Neural cell (in vitro differentiated cells): ENCODE measurements at regions not wholly inside any gene's neighbourhood (a gene's known extent, or its start where the extent isn't known, plus 50 kb on each side); places are given as distances from the start of the nearest gene placed in this dataset.

Experiments used
- H2AFZ ChIP-seq: fragments of 200-600, 300-800 bp; sonication (generic), shearing (Covaris generic); 2 replicates; pipeline ENCODE4 v1.6.0; 2014; ENCODE audit warnings: low read depth, mild to moderate bottlenecking, antibody characterized with exemption, low read length, moderate library complexity
- H3F3A ChIP-seq: fragments of 200-600 bp; shearing (Covaris generic); 2 replicates; pipeline ENCODE4 v1.6.1; 2016; ENCODE audit warnings: mild to moderate bottlenecking, moderate library complexity, mixed read lengths, antibody characterized with exemption, low read length; ENCODE audit not compliant: insufficient read depth, poor library complexity, severe bottlenecking
- H3K27ac ChIP-seq: fragments of 200-600, 300-800 bp; sonication (generic), shearing (Covaris generic); 2 replicates; pipeline ENCODE4 v1.5.1; 2014; ENCODE audit warnings: mild to moderate bottlenecking, low read length, moderate library complexity
- H3K27me3 ChIP-seq: fragments of 300-800, 200-600 bp; sonication (generic), shearing (Covaris generic); 2 replicates; pipeline ENCODE4 v1.6.0; 2014; ENCODE audit warnings: mild to moderate bottlenecking, low read depth, low read length, moderate library complexity; ENCODE audit not compliant: insufficient read depth
- H3K36me3 ChIP-seq: fragments of 300-800, 200-600 bp; sonication (generic), shearing (Covaris generic); 2 replicates; pipeline ENCODE4 v1.5.1; 2014; ENCODE audit warnings: mild to moderate bottlenecking, antibody characterized with exemption, low read length, moderate library complexity; ENCODE audit not compliant: insufficient read depth
- H3K4me2 ChIP-seq: fragments of 300-800, 200-600 bp; sonication (generic), shearing (Covaris generic); 2 replicates; pipeline ENCODE4 v1.6.0; 2014; ENCODE audit warnings: mild to moderate bottlenecking, low read length
- H3K4me3 ChIP-seq: fragments of 300-800, 200-600 bp; sonication (generic), shearing (Covaris generic); 2 replicates; pipeline ENCODE4 v1.5.1; 2014; ENCODE audit warnings: mild to moderate bottlenecking, low read length, moderate library complexity
- H3K79me2 ChIP-seq: fragments of 200-600 bp; shearing (Covaris generic); replicated peaks from 2 replicates; pipeline ENCODE4 v1.6.0; 2014; ENCODE audit warnings: mild to moderate bottlenecking, low read length, moderate library complexity; ENCODE audit not compliant: insufficient read depth
- H3K9ac ChIP-seq: fragments of 300-800, 200-600 bp; sonication (generic), shearing (Covaris generic); 2 replicates; pipeline ENCODE4 v1.6.1; 2016; ENCODE audit warnings: mild to moderate bottlenecking, low read length, mixed read lengths
- H3K9me2 ChIP-seq: fragments of 200-600 bp; shearing (Covaris generic); 2 replicates; pipeline ENCODE4 v1.6.1; 2016; ENCODE audit warnings: mild to moderate bottlenecking, low read length, mixed read lengths; ENCODE audit not compliant: insufficient read depth
- H3K9me3 ChIP-seq: fragments of 200-600, 300-800 bp; sonication (generic), shearing (Covaris generic); 2 replicates; pipeline ENCODE4 v1.6.1; 2016; ENCODE audit warnings: mild to moderate bottlenecking, mixed run types, low read length, moderate library complexity, mixed read lengths
- H4K20me1 ChIP-seq: fragments of 200-600 bp; shearing (Covaris generic); 2 replicates; pipeline ENCODE4 v1.6.1; 2016; ENCODE audit warnings: mild to moderate bottlenecking, mixed run types; ENCODE audit not compliant: insufficient read depth
- EP300 ChIP-seq: fragments of 450-650 bp; conservative IDR thresholded peaks from 2 replicates; pipeline ENCODE4 v1.6.1; 2014; ENCODE audit warnings: antibody characterized with exemption, mild to moderate bottlenecking, moderate library complexity; ENCODE audit not compliant: poor library complexity, severe bottlenecking
- EZH2 ChIP-seq: fragments of 200-600, 300-800 bp; shearing (Covaris generic), sonication (generic); IDR thresholded peaks from 2 replicates; pipeline ENCODE4 v1.6.1; 2014; ENCODE audit warnings: antibody characterized with exemption, low read length, borderline replicate concordance, mild to moderate bottlenecking; ENCODE audit not compliant: insufficient read depth, poor library complexity, severe bottlenecking
- MXI1 ChIP-seq: fragments of 450-650 bp; conservative IDR thresholded peaks from 2 replicates; pipeline ENCODE4 v1.6.1; 2014; ENCODE audit warnings: antibody characterized with exemption, mild to moderate bottlenecking; ENCODE audit not compliant: poor library complexity, severe bottlenecking
- POLR2AphosphoS5 ChIP-seq: IDR thresholded peaks from 2 replicates; pipeline ENCODE4 v1.6.1; 2012
- RAD21 ChIP-seq: fragments of 450-650 bp; conservative IDR thresholded peaks from 2 replicates; pipeline ENCODE4 v1.6.1; 2014; ENCODE audit warnings: antibody characterized with exemption, mild to moderate bottlenecking, moderate library complexity
- REST ChIP-seq: IDR thresholded peaks from 2 replicates; pipeline ENCODE4 v1.6.1; 2012; ENCODE audit warnings: borderline replicate concordance
- SMC3 ChIP-seq: fragments of 450-650 bp; conservative IDR thresholded peaks from 2 replicates; pipeline ENCODE4 v1.6.1; 2014; ENCODE audit warnings: antibody characterized with exemption, mild to moderate bottlenecking, moderate library complexity; ENCODE audit not compliant: poor library complexity
- TAF1 ChIP-seq: IDR thresholded peaks from 2 replicates; pipeline ENCODE4 v1.6.1; 2012; ENCODE audit warnings: low read depth
- TF ChIP-seq, protein P1 (sequence below): fragments of 450-650 bp; IDR thresholded peaks from 2 replicates; pipeline ENCODE4 v1.5.1; 2014; ENCODE audit warnings: antibody characterized with exemption, mild to moderate bottlenecking, moderate library complexity; ENCODE audit not compliant: poor library complexity, severe bottlenecking

DNA sequence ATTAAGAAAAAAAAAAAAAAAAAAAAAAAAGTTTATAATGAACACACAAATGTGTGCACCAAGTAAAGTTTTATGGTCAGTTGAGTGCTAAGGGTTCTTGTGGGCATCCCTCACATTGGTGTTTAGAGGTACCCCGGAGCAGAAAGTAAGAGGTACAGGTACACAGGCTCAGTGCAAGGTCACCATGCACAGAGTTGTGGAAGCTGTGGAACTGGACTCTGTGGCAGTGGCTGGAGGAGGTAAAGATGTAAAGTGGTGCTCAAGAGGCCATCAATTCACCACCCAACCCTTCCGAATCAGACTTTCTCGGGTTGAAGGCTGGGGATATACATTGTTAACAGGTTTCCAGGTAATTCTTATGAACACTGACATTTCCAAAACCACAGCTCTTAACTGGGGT is 83.6 kb upstream of the FOXN2 start:
- no peaks in the 10 kb centered on the region for H3K9me3 ChIP-seq
- no peaks in the 10 kb centered on the region for H3F3A ChIP-seq
- TF ChIP-seq SMC3 (no peak), EZH2 (no peak)
- H3K27ac ChIP-seq, result no peak overlapping the region
- H3K4me3 ChIP-seq, result no peak overlapping the region
- no peaks in the 10 kb centered on the region for H3K27me3 ChIP-seq
- no peaks in the 10 kb centered on the region for H3K9me2 ChIP-seq
- H4K20me1 ChIP-seq, result no peaks in the 10 kb centered on the region
- no peaks in the 10 kb centered on the region for H3K36me3 ChIP-seq
- H3K4me2 ChIP-seq, result no peak overlapping the region
- H3K79me2 ChIP-seq, result no peaks in the 10 kb centered on the region
- H2AFZ ChIP-seq, result no peak overlapping the region
- no peak overlapping the region for H3K9ac ChIP-seq

GRCh38 chr2:48232351-48232750 is 82.1 kb upstream of the FOXN2 start:
- TF ChIP-seq MXI1, result no peak
- no peak for TF ChIP-seq REST
- TF ChIP-seq RAD21, result no peak
- no peak for TF ChIP-seq EP300
- TF ChIP-seq POLR2AphosphoS5, result no peak
- no peak for TF ChIP-seq TAF1
- TF ChIP-seq, protein P1, sequence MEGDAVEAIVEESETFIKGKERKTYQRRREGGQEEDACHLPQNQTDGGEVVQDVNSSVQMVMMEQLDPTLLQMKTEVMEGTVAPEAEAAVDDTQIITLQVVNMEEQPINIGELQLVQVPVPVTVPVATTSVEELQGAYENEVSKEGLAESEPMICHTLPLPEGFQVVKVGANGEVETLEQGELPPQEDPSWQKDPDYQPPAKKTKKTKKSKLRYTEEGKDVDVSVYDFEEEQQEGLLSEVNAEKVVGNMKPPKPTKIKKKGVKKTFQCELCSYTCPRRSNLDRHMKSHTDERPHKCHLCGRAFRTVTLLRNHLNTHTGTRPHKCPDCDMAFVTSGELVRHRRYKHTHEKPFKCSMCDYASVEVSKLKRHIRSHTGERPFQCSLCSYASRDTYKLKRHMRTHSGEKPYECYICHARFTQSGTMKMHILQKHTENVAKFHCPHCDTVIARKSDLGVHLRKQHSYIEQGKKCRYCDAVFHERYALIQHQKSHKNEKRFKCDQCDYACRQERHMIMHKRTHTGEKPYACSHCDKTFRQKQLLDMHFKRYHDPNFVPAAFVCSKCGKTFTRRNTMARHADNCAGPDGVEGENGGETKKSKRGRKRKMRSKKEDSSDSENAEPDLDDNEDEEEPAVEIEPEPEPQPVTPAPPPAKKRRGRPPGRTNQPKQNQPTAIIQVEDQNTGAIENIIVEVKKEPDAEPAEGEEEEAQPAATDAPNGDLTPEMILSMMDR, result no peak
- TF ChIP-seq EZH2, result no peak
- TF ChIP-seq SMC3, result no peak
- no peaks in the 10 kb centered on the region for H4K20me1 ChIP-seq
- H3K27ac ChIP-seq, result no peak overlapping the region
- H3K4me2 ChIP-seq, result no peak overlapping the region
- H3K79me2 ChIP-seq, result no peaks in the 10 kb centered on the region
- H3K4me3 ChIP-seq, result no peak overlapping the region
- H3K9ac ChIP-seq, result no peak overlapping the region
- no peaks in the 10 kb centered on the region for H3K27me3 ChIP-seq
- H3K9me2 ChIP-seq, result no peaks in the 10 kb centered on the region
- H2AFZ ChIP-seq, result no peak overlapping the region
- H3K36me3 ChIP-seq, result no peaks in the 10 kb centered on the region
- no peaks in the 10 kb centered on the region for H3K9me3 ChIP-seq
- H3F3A ChIP-seq, result no peaks in the 10 kb centered on the region

- Histone ChIP-seq H3K9ac (no peak overlapping the region), H4K20me1 (no peaks in the 10 kb centered on the region), H3F3A (no peaks in the 10 kb centered on the region), H3K9me3 (no peaks in the 10 kb centered on the region), H3K4me3 (no peak overlapping the region), H3K4me2 (no peak overlapping the region), H3K79me2 (no peaks in the 10 kb centered on the region), H3K27me3 (no peaks in the 10 kb centered on the region), H3K36me3 (no peaks in the 10 kb centered on the region), H2AFZ (no peak overlapping the region), H3K9me2 (no peaks in the 10 kb centered on the region), H3K27ac (no peak overlapping the region)
- TF ChIP-seq MXI1 (no peak), SMC3 (no peak), EP300 (no peak), RAD21 (no peak), EZH2 (no peak), POLR2AphosphoS5 (no peak), REST (no peak), TAF1 (no peak)
- TF ChIP-seq, protein P1, result no peak
These were observed 81.5 kb upstream of the FOXN2 start for GRCh38 chr2:48233005-48233404.
